Stimulated activated naive CD4-positive, alpha-beta T cell (primary cell): ENCODE measurements at regions not wholly inside any gene's neighbourhood (a gene's known extent, or its start where the extent isn't known, plus 50 kb on each side); places are given as distances from the start of the nearest gene placed in this dataset.

Source experiments
- DNase-seq, 6 experiments: peaks; one replicate each; lab custom pipeline; 2025; lab: John Stamatoyannopoulos, UW

GRCh38 chr6:138608896-138609295, 109.6 kb upstream of the NHSL1 start:
- DNase-seq = no peak

GRCh38 chr6:138609801-138610430, 110.6 kb upstream of the NHSL1 start:
- no peak for DNase-seq

DNA sequence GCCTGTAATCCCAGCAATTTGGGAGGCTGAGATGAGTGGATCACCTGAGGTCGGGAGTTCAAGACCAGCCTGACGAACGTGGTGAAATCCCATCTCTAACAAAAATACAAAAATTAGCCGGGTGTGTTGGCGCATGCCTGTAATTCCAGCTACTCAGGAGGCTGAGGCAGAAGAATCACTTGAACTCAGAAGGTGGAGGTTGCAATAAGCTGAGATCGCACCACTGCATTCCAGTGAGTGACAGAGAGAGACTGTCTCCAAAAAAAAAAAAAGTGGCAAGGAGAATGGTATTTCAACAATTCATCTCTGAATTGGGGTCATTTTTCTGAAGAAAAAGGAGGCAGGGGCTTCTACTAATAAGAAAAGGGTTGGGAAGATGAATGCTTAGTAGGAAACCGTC, 111.5 kb upstream of the NHSL1 start:
- DNase-seq = no peak

- no peak for DNase-seq
These were observed 114.9 kb upstream of the NHSL1 start for GRCh38 chr6:138614151-138614550.

DNA sequence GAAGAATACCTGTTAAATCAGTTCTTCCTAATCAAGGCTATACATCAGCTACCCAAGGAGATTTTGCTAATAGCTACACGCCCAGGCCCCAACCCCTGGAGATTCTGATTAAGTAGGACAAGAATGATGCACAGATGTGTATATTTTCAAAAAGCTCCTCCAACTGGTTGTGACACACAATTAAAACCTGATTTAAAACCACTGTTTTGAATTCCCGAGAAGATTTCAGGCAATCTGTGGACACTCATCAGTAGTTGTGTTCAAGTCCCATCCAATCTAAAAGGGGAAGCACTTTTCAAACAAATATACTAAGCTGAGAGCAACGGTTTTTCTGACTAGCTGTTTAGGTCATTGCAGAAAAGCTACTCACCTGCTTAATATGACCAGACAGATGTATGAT, 118.9 kb upstream of the NHSL1 start:
- no peak for DNase-seq

DNA sequence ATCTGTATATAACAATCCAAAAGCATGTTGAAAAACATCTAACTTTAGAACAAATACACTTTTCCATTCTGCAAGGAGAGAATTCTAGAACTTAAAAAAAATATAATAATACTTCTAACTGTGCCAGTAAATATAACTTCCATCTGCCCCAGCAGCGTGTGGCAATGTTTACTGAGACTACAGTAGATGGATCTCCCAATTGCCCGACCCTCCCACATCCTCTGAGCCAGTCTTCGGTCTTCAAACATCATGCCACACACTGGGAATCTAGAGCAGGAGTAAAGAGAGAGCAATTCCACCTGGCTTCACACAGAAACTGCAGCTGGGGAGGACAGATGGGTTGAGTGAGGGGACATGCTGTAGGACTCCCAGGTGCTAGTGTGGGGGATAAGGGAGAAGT, 121.3 kb upstream of the NHSL1 start:
- no peak for DNase-seq

DNA sequence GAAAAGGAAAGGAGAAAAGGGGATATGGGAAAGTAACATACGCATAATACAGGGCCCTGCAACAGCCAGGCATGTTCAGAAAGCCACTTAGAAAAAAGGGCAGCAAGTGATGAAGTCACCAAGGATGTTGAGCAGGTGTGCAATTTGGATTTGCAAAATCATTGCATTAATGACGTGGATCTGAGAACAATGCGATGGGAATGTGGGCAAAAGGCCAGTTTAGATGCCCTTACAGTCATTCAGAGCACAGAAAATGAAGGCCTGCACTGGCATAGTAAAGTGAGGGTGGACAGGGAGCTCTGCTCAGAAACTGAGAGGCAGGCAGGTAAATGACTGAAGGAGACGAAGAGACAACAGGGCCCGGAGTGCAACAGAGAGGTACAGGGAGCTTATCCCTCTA, 123.7 kb upstream of the NHSL1 start:
- DNase-seq = no peak

GRCh38 chr6:138631566-138631965, 132.3 kb upstream of the NHSL1 start:
- no peak for DNase-seq

DNA sequence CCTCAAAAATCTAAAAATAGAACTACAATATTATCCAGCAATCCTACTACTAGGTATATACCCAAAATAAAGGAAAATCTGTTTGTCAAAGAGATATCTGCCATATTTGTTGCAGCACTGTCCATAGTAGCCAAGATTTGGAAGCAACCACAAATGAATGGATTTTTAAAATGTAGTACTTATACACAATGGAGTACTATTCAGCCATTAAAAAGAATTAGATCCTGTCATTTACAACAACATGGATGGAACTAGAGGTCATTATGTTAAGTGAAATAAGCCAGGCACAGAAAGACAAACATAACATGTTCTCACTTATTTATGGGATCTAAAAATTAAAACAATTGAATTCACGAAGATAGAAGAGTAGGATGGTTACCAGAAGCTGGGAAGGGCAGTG, 135.7 kb upstream of the CCDC28A start:
- DNase-seq = no peak

DNA sequence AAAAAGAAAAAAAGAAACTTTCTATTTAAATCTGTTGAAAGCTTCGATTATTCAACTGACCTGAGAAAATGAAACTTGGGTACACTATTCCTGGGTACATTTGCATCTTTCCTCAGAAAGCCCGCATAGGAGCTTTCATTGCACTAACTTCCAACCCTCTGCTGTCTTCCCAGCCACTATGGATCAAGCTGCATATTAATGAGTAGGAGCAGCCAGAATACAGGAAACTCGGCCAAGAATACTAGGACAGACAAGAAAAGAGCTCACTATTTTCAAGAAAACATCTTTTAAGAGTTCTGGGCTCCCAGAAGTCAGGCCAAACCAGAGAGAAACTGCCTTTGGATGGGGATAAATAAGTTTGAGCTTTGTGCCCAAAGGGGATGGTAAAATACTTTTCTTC, 135.0 kb upstream of the CCDC28A start:
- no peak for DNase-seq

DNA sequence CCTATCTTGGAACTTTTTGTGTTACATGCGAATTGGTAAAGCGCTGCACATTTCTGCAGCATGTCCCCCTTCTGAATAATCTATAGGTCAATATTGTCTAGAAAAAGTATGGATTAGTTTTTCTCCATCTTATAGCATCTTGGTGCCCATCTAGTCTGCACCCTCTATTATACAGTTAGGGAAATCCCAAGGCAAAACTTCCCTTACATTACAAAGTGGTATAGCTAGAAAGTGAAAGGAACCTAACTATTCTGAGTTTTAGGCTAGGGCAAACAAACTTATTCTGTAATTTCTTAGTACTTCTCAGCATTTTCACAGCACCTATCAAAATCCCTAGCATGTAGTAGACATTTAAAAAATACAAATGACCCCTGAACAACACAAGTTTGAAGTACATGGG, 133.5 kb upstream of the CCDC28A start:
- DNase-seq = no peak

DNA sequence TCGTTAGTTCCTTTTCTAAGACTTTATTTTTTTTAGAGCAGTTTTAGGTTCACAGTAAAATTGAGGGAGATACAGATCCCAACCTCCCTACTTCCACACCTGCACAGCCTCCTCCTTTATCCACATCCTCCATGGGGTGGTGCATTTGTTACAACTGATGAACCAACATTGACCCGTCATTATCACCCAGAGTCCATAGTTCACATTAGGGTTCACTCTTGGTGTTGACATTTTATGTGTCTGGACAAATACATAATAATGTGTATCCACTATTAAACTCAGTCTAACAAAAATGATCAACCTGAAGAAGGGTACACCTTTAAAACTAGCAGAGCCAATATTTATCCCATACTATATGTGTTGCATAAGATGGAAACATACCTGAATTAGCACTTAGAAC, 130.4 kb upstream of the CCDC28A start:
- no peak for DNase-seq

- DNase-seq = no peak
These were observed 127.5 kb upstream of the CCDC28A start for GRCh38 chr6:138645976-138646640.

DNA sequence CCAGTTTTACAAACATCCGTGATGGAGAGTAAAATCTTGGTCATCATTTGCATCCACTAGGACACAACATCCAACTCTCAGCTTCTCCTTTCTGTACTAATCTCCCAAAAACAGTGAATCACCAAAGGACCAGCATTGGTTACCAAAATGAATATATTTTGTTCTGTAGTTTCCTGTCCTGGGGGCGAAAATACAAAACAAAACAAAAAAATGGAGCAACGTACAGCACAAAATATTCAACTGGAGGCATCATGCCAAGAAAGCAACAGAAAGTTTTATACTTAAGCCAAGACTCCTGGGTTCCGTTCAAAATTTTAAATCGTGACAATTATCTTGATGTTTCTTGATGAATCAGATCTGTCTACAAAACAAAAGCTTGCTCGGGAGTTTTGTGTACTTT, 126.6 kb upstream of the CCDC28A start:
- DNase-seq = no peak

GRCh38 chr6:138648127-138648526, 125.4 kb upstream of the CCDC28A start:
- no peak for DNase-seq

GRCh38 chr6:138651491-138651890, 122.1 kb upstream of the CCDC28A start:
- no peak for DNase-seq

DNA sequence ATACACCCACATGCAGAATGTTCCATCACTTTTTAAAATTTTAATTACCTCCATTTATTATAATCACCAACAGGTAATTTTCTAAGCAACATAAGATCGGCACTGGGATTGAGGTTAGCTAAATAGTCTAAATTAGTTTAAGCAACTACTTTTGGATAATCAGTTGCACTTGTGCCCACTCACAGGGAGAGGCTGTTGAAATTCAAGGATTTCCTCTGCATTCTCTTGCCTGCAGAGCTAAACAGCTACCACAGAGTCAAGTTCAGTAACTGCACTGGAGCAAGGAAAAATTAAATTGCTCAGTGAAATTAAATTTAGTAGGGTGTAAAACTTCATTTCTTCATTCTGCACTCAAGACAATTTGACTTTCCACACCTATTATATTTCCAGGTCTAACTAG, 120.7 kb upstream of the CCDC28A start:
- no peak for DNase-seq

- no peak for DNase-seq
These were observed 120.1 kb upstream of the CCDC28A start for GRCh38 chr6:138653435-138653834.

DNA sequence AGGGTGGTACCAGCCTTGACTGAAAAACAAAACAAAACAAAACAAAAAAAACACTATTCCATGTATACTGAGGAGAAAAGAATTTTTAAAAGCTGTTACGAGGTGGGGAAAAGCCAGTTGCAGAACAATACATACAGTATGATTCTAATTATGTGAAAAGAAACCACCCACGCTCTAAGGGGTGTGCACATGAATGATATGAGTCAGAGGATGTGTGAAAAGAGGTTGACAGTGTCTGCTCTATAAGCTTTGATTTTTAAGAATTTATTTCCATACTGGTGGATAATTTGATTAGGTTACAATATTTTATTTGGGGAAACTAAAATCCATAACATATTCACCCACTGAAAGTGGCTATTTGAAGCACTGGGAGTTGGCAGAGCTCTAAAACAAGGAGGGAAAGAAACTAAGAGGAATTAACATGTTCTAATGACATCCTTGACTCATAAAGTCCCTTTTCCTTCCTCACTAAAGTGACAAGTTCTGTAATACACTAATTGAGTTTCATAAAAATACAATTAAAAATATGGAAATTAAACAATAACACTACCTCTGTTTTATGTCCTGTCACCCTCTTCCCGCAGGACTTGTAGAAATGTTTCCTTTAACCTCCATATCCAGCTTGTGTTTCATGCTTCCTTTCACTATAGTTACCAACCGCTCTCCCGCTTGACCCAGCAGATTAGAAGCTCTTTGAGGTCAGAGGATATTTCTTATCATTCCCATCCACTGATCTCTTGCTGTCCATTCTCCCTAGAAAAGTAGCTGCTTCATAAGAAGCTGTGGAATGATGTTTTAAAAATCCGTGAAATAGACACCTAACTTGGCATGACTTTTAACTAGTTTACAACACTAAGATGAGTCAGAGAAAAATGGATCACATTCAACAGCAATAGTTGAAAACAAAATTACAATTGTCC, 118.6 kb upstream of the CCDC28A start:
- no peak for DNase-seq

DNA sequence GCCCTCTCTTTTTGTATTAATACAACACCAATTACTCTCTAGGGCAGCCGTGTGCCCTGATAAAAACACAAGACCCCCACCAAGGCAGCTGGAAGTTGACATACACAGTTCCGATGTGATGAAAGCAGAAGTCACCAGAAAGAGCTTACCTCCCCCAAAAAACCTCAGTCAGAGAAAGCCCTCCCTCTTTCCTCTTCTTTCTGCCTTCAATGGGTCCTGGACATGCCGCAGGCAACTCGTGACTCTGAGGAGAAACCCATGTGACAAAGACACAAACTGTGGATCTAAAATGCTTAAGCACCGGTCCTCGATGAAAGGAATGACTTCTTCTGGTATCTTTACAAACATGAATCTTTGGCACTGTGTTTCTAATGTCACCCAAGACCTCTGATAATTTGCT, 117.7 kb upstream of the CCDC28A start:
- no peak for DNase-seq

- DNase-seq = no peak
These were observed 117.1 kb upstream of the CCDC28A start for GRCh38 chr6:138656364-138657064.

DNA sequence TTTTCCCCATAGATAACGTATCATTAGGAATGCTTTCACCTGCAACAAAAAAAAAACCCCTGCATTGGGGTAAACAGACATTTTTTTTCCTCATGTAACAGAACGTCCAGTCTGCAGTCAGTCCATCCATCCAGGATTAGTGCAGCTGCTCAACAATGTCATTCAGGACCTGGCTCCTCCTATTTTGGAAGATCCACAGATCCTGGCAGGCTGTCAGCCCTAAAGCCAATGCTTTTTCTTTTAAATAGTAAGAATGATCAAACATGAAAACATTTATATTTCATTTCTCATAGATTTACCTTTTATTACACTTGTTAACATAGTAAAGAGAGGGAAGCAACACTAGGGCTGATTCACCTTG, 116.5 kb upstream of the CCDC28A start:
- DNase-seq = no peak

GRCh38 chr6:138659998-138660397, 113.6 kb upstream of the CCDC28A start:
- DNase-seq = no peak
